Neural crest cell (in vitro differentiated cells): ENCODE measurements at regions not wholly inside any gene's neighbourhood (a gene's known extent, or its start where the extent isn't known, plus 50 kb on each side); places are given as distances from the start of the nearest gene placed in this dataset.

Experiments
- DNase-seq: peaks from one replicate; pipeline ENCODE4 v3.0.0; 2021; ENCODE audit warnings: low read depth, mixed read lengths, low spot score
- H3K27ac Mint-ChIP-seq: one replicate; pipeline ENCODE4 v1.8.0; 2021; ENCODE audit warnings: mild to moderate bottlenecking, mixed read lengths; ENCODE audit not compliant: unreplicated experiment
- H3K27me3 Mint-ChIP-seq: 2 replicates; pipeline ENCODE4 v1.8.0; 2021; ENCODE audit warnings: low read depth, mild to moderate bottlenecking, mixed read lengths
- H3K36me3 Mint-ChIP-seq: 2 replicates; pipeline ENCODE4 v1.8.0; 2021; ENCODE audit warnings: low read depth, mild to moderate bottlenecking, mixed read lengths
- H3K4me1 Mint-ChIP-seq: 2 replicates; pipeline ENCODE4 v1.8.0; 2021; ENCODE audit warnings: mixed read lengths
- H3K4me3 Mint-ChIP-seq: one replicate; pipeline ENCODE4 v1.8.0; 2021; ENCODE audit warnings: mild to moderate bottlenecking, mixed read lengths
- H3K9me3 Mint-ChIP-seq: 2 replicates; pipeline ENCODE4 v1.8.0; 2021; ENCODE audit warnings: mixed read lengths
- TF ChIP-seq, protein P1 (sequence below): fragments of 200-600 bp; sonication (generic); conservative IDR thresholded peaks from 2 replicates; pipeline ENCODE4 v1.5.0; 2021; ENCODE audit warnings: antibody characterized with exemption, mild to moderate bottlenecking

DNA sequence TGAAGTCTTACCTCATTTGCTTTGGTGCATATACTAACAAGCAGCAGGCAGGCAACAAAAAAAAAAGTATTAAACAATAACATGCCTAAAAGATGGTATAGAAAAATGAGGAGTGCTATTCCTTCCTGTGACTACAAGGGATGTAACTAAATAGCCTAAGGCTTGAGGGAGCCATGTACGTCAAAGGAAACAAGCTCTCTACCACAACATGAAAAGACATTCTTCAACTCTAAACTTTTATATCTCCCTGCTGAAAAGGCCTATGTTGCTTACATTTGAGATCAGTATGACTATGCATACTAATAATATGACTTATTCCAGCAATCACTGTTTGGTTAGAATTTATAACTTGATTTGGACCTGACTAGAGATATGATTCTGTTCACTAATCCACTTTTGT is 347.9 kb downstream of the ADCYAP1 start:
- Mint-ChIP-seq H3K27me3 (no peaks in the 10 kb centered on the region), H3K4me1 (peaks cover 19% of the 10 kb centered on the region), H3K27ac (no peak overlapping the region), H3K36me3 (peaks cover 11% of the 10 kb centered on the region), H3K9me3 (peaks cover 14% of the 10 kb centered on the region), H3K4me3 (no peak overlapping the region)
- TF ChIP-seq, protein P1, sequence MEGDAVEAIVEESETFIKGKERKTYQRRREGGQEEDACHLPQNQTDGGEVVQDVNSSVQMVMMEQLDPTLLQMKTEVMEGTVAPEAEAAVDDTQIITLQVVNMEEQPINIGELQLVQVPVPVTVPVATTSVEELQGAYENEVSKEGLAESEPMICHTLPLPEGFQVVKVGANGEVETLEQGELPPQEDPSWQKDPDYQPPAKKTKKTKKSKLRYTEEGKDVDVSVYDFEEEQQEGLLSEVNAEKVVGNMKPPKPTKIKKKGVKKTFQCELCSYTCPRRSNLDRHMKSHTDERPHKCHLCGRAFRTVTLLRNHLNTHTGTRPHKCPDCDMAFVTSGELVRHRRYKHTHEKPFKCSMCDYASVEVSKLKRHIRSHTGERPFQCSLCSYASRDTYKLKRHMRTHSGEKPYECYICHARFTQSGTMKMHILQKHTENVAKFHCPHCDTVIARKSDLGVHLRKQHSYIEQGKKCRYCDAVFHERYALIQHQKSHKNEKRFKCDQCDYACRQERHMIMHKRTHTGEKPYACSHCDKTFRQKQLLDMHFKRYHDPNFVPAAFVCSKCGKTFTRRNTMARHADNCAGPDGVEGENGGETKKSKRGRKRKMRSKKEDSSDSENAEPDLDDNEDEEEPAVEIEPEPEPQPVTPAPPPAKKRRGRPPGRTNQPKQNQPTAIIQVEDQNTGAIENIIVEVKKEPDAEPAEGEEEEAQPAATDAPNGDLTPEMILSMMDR = no peak
- no peak for DNase-seq

DNA sequence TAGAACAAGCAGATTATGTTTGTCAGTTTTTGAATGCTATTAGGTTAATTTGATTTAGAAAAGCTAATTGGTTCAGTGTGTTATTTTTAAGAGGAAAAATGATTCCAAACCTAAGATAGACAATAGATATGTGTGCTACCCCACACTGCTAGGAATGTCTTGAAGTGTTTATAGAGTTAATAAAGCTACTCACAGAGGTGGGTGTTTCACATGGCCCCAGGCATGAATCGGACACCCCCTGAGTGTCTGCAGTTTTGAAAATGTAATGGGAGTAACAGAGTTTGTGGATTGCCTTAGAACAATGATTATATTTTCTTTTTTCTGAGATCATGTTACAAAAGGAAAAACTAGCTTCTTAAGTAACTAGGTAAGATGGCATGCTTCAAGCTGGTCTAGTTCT is 348.3 kb downstream of the ADCYAP1 start:
- DNase-seq = no peak
- no peaks in the 10 kb centered on the region for H3K27me3 Mint-ChIP-seq
- H3K4me1 Mint-ChIP-seq = peaks cover 19% of the 10 kb centered on the region
- H3K27ac Mint-ChIP-seq = no peak overlapping the region
- H3K9me3 Mint-ChIP-seq = peaks cover 14% of the 10 kb centered on the region
- TF ChIP-seq, protein P1 = no peak
- peaks cover 11% of the 10 kb centered on the region for H3K36me3 Mint-ChIP-seq
- no peak overlapping the region for H3K4me3 Mint-ChIP-seq

DNA sequence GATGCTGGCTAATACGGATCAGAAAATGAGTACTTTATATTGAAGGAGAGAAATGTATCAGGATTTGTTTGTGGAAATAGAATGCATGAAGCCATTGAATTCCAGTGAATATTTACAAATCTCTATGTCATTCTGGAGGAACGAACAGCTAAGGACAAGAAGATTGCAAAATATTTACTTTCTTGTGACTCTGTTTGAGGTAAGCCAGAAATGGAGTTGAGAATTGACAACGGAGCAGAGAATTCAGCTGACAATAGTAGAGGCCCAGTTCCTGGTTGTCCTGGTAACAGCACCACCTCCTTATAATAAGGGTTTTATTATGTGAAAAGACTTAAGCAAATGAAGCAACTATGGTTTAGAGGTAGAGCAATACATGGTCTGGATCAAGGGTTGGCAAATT is 349.2 kb downstream of the ADCYAP1 start:
- Mint-ChIP-seq H3K27me3 (no peaks in the 10 kb centered on the region), H3K9me3 (peaks cover 18% of the 10 kb centered on the region), H3K36me3 (peaks cover 13% of the 10 kb centered on the region), H3K4me3 (no peak overlapping the region), H3K27ac (no peak overlapping the region), H3K4me1 (peaks cover 19% of the 10 kb centered on the region)
- TF ChIP-seq, protein P1 = no peak
- DNase-seq = no peak

DNA sequence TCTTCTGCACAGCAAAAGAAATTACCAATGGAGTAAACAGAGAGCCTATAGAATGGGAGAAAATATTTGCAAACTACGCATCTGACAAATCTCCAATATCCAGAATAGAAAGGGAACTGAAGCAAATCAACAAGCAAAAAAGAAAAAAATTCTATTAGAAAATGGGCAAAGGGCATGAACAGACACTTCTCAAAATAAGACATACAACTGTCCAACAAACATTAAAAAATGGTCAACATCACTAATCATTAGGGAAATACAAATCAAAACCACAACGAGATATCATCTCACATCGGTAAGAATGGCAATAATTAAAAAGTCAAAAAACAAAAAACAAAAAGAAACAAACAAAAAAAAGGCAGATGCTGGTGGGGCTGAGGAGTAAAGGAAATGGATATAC is 356.4 kb downstream of the ADCYAP1 start:
- H3K9me3 Mint-ChIP-seq = peaks cover 30% of the 10 kb centered on the region

DNA sequence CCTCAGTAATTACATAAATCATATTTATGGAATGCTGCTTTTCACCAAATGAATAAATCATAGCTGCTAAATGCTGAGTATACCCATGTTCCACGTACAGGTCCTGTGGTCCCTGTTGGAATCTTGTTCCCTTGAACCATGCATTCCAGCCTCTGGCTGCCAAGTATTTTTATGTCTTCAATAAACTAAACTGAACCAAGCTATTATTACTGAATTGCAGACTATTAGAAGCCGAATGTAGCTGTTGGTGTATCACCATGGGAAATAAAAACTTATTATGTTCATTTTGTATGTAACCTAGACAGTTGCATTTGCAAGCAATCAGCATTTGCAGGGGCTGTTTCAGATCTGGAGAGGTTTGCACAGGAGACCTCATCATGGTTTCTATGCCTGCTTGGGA is 362.4 kb downstream of the ADCYAP1 start:
- Mint-ChIP-seq H3K4me1 (no peaks in the 10 kb centered on the region), H3K36me3 (peaks cover 3% of the 10 kb centered on the region), H3K4me3 (no peak overlapping the region), H3K27ac (no peak overlapping the region), H3K27me3 (no peaks in the 10 kb centered on the region), H3K9me3 (peaks cover 7% of the 10 kb centered on the region)
- DNase-seq = no peak
- TF ChIP-seq, protein P1 = no peak

More for the DNA sequence above, 356.4 kb downstream of the ADCYAP1 start:
- DNase-seq = no peak
- Mint-ChIP-seq H3K4me1 (no peaks in the 10 kb centered on the region), H3K4me3 (no peak overlapping the region), H3K27ac (no peak overlapping the region), H3K27me3 (no peaks in the 10 kb centered on the region), H3K36me3 (peaks cover 22% of the 10 kb centered on the region)
- TF ChIP-seq, protein P1 = no peak

DNA sequence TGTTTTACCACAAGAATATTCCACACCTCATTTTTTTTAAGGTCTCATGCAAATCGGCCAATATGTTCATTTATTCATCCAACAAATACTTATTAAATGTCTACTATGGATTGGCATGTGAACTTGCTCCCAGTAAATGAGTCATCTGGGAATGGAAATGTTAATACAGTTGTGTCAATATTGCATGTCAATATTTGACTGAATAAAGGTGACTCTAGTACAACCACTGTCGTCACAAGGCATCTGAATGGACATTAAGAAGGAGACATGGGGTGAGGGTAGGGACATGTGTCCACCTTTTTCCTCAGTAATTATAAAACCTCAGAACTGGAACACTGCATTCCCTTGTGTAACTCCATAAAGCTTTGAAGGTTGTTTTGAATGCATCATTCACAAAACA is 365.4 kb downstream of the ADCYAP1 start:
- no peak overlapping the region for H3K27ac Mint-ChIP-seq
- H3K9me3 Mint-ChIP-seq = no peaks in the 10 kb centered on the region
- H3K36me3 Mint-ChIP-seq = no peaks in the 10 kb centered on the region
- DNase-seq = no peak
- H3K4me3 Mint-ChIP-seq = no peak overlapping the region
- no peaks in the 10 kb centered on the region for H3K27me3 Mint-ChIP-seq
- TF ChIP-seq, protein P1 = no peak
- no peaks in the 10 kb centered on the region for H3K4me1 Mint-ChIP-seq
